D721Med (cell line): ENCODE measurements at regions not wholly inside any gene's neighbourhood (a gene's known extent, or its start where the extent isn't known, plus 50 kb on each side); places are given as distances from the start of the nearest gene placed in this dataset.

ENCODE experiments used
- DNase-seq: peaks from one replicate; pipeline ENCODE4 v3.0.0; 2011; ENCODE audit warnings: low spot score; ENCODE audit not compliant: insufficient read length
- FAIRE-seq: peaks from 2 replicates; lab custom pipeline; 2011; peaks lifted over from hg19 to GRCh38; lab: Jason Lieb, UNC
- CTCF ChIP-seq: IDR thresholded peaks from 2 replicates; pipeline ENCODE4 v1.5.1; 2012; ENCODE audit warnings: mild to moderate bottlenecking, control low read depth; ENCODE audit not compliant: insufficient read depth; ENCODE audit errors: missing control alignments

DNA sequence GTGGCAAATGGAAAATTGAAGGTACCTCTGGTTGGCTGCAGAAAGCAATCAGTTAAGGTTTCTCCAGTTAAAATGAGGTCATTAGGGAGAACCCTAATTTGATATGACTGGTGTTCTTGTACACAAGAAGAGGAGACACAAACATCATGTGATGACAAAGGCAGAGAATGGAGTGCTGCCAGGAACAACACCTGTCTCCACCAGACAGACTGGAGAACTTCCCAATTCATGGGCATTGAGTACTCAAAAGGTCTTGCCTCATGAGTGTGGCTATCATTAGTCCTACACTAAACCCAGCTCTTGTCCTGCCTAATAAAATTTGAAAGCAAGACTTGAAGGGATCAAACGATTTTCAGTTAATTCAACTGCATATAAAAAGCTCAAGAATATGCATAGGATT, 152.6 kb downstream of the PTPN20 start:
- FAIRE-seq = no peak
- DNase-seq = no peak
- no peak for TF ChIP-seq CTCF

DNA sequence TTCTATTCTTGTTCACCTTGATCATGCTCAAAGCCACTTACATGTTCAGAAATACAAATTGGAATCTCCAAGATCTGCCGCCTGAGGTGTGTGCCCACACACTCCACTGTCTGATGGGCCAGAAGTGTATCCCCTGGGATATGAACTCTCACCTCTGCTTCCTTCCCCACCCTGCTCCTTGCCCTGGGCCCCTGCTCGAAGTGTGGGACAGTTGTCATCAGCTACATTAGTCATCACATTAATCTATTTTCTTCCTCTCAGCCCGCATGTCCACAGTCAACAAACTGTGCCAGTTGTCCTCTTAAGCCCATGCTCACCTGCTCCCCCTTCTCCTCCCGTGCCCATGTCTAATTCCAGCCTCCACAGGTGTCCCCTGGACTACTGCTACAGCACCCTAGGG, 154.7 kb downstream of the PTPN20 start:
- FAIRE-seq (no peak), DNase-seq (no peak)
- no peak for TF ChIP-seq CTCF

DNA sequence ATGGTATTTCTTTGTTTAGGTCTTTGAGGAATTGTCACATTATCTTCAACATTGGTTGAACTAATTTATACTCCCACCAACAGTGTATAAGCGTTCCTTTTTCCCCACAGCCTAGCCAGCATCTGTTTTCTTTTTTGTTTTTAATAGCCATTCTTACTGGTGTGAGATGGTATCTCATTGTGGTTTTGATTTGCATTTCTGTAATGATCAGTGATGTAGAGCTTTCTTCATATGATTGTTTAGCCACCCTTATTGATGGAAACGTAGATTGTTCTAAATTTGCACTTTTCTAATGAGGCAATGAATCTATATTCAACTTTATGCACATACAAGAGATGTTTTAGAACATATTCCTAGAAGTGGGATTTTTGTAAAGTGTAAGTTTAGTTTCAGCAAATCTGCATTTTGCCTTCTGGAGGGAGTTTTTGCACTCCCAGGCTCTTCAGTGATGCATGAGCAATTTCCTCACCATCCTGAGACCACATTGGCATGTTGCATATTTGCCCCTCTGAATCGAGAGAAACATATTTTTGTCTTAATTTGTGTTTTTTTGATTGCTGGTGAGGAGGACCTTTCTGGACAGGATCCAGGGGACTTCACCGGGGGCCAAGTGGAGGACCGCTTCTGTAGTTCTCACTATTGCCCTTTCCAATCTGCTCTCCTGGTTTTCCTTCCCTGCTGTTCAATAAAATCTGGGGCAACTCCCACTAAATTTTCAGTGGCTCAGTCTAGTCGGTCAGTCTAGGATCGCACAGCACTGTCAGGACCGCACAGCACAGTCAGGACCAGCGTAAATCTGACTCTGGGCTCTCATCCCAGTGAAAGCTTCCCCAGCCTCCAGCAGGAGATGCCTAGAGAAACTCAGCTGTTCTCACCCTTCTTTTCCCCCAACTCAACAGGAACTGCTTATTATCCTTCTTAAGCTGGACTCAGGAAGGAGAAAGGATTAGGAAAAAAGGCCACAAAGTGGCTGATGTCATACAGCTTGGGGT, 157.0 kb downstream of the PTPN20 start:
- TF ChIP-seq CTCF = no peak
- DNase-seq (no peak), FAIRE-seq (no peak)

- TF ChIP-seq CTCF = no peak
- DNase-seq (no peak), FAIRE-seq (no peak)
Measured at GRCh38 chr10:47070541-47070940, 159.3 kb downstream of the PTPN20 start.

- DNase-seq = no peak
- TF ChIP-seq CTCF = no peak
- no peak for FAIRE-seq
Measured at GRCh38 chr10:47071891-47072290, 160.7 kb downstream of the PTPN20 start.

- DNase-seq = no peak
- TF ChIP-seq CTCF = no peak
- no peak for FAIRE-seq
Measured at GRCh38 chr10:47073967-47074366, 162.7 kb downstream of the PTPN20 start.

- no peak for TF ChIP-seq CTCF
- DNase-seq (no peak), FAIRE-seq (no peak)
Measured at GRCh38 chr10:47076949-47077361, 165.7 kb downstream of the PTPN20 start.
